PFSK-1 (cell line): ENCODE measurements at regions not wholly inside any gene's neighbourhood (a gene's known extent, or its start where the extent isn't known, plus 50 kb on each side); places are given as distances from the start of the nearest gene placed in this dataset.

Experiments
- POLR2AphosphoS5 ChIP-seq: IDR thresholded peaks from 2 replicates; pipeline ENCODE4 v1.6.1; 2012; ENCODE audit warnings: low read depth, mild to moderate bottlenecking, control low read depth, low read length, moderate library complexity
- TAF1 ChIP-seq: IDR thresholded peaks from 2 replicates; pipeline ENCODE4 v1.6.1; 2012; ENCODE audit warnings: low read length, control low read depth, borderline replicate concordance; ENCODE audit not compliant: insufficient read depth

DNA sequence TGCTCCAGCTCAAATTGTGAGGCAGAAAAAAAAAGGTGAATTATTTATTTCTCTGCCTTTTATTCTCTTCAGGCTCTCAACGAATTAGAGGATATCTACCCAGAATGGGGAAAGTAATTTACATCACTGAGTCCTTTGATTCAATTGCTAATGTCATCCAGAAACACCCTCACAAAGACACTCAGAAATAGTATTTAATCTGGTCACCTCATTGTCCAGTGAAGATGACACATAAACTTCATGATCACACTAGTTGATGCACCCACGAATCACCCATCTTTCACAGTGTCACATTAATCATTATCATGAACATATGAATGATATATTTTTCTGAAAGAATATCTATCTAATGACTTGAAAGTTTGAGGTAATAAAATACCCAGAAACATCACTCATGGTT lies 868.5 kb downstream of the BRINP3 start:
- TF ChIP-seq POLR2AphosphoS5 (no peak), TAF1 (no peak)
